GM12878 (cell line): ENCODE measurements at regions not wholly inside any gene's neighbourhood (a gene's known extent, or its start where the extent isn't known, plus 50 kb on each side); places are given as distances from the start of the nearest gene placed in this dataset.

Experiments
- ATAC-seq: fragments of 200-7000 bp; cut with Tn5 transposase; 3 replicates; pipeline ENCODE4 v1.9.1; 2020; ENCODE audit warnings: mild to moderate bottlenecking, moderate library complexity
- BruUV-seq: library from RNA; stranded (reverse); fragments of 400-500 nt; replicated peaks from 2 replicates; lab custom pipeline; 2021; lab: Mats Ljungman, UMichigan
- CTCF ChIA-PET: fragments of 300-600 bp; sonication (Branson Sonifier 250); formaldehyde crosslinking; extraction: SDS; loops from one replicate; lab custom pipeline; 2021; ENCODE audit warnings: inconsistent platforms; lab: Yijun Ruan, JAX
- POLR2A ChIA-PET: fragments of 350-600 bp; formaldehyde crosslinking; extraction: SDS; loops from one replicate; lab custom pipeline; 2021; ENCODE audit warnings: inconsistent platforms; lab: Charles Lee
- RAD21 ChIA-PET: fragments of 300-600 bp; sonication (Branson Sonifier 250); formaldehyde crosslinking; loops from one replicate; lab custom pipeline; 2023; ENCODE audit warnings: antibody characterized with exemption; ENCODE audit not compliant: unreplicated experiment; lab: Charles Lee
- SMC1A ChIA-PET: fragments of 300-600 bp; sonication (Branson Sonifier 250); formaldehyde crosslinking; loops from one replicate; lab custom pipeline; 2023; ENCODE audit not compliant: unreplicated experiment, uncharacterized antibody; lab: Charles Lee
- DNase-seq: peaks from one replicate; pipeline ENCODE4 v3.0.0-alpha.2; 2011; ENCODE audit warnings: low read depth, low spot score
- FAIRE-seq: peaks from 3 replicates; lab custom pipeline; 2011; peaks lifted over from hg19 to GRCh38; lab: Jason Lieb, UNC
- H2AFZ ChIP-seq: 2 replicates; pipeline ENCODE4 v1.6.0; 2011; ENCODE audit warnings: low read depth, low read length, control low read depth; ENCODE audit not compliant: control insufficient read depth
- H3K27ac ChIP-seq: 2 replicates; pipeline ENCODE4 v1.5.1; 2011; ENCODE audit warnings: control low read depth; ENCODE audit not compliant: control insufficient read depth, insufficient read depth
- H3K27me3 ChIP-seq, 2 experiments: replicated peaks in 1 of 2; 2 replicates each; pipeline versions ENCODE4 v1.6.0 to v1.6.1; 2011; ENCODE audit warnings: low read length in 1 of 2; ENCODE audit not compliant: control insufficient read depth in 2 of 2, insufficient read depth in 2 of 2
- H3K36me3 ChIP-seq, 2 experiments: 2 replicates each; pipeline ENCODE4 v1.5.1; 2011; ENCODE audit warnings: low read length in 1 of 2; ENCODE audit not compliant: control insufficient read depth in 2 of 2, insufficient read depth in 2 of 2
- H3K4me1 ChIP-seq: 2 replicates; pipeline ENCODE4 v1.6.1; 2011; ENCODE audit warnings: mild to moderate bottlenecking, low read length, moderate library complexity, mixed read lengths; ENCODE audit not compliant: control insufficient read depth, insufficient read depth
- H3K4me2 ChIP-seq: 2 replicates; pipeline ENCODE4 v1.6.0; 2011; ENCODE audit warnings: control low read depth; ENCODE audit not compliant: control insufficient read depth, insufficient read depth
- H3K4me3 ChIP-seq: fragments of 200-600 bp; sonication (generic); 2 replicates; pipeline ENCODE4 v1.5.1; 2016
- H3K79me2 ChIP-seq: 2 replicates; pipeline ENCODE4 v1.6.0; 2011; ENCODE audit warnings: low read length; ENCODE audit not compliant: control insufficient read depth, insufficient read depth
- H3K9ac ChIP-seq: 2 replicates; pipeline ENCODE4 v1.8.0; 2011; ENCODE audit warnings: low read length, control low read depth, mixed read lengths; ENCODE audit not compliant: control insufficient read depth, insufficient read depth
- H3K9me3 ChIP-seq: replicated peaks from 3 replicates; pipeline ENCODE4 v1.5.1; 2011; ENCODE audit warnings: mild to moderate bottlenecking, low read length; ENCODE audit not compliant: control insufficient read depth, insufficient read depth
- H4K20me1 ChIP-seq: 2 replicates; pipeline ENCODE4 v1.6.0; 2011; ENCODE audit not compliant: control insufficient read depth, insufficient read depth
- BMI1 ChIP-seq: fragments of 450-650 bp; IDR thresholded peaks from 2 replicates; pipeline ENCODE4 v1.6.1; 2016; ENCODE audit warnings: mild to moderate bottlenecking, moderate library complexity, borderline replicate concordance
- CBX5 ChIP-seq: sonication (generic); IDR thresholded peaks from 2 replicates; pipeline ENCODE4 v1.6.1; 2016; ENCODE audit warnings: low read depth, moderate library complexity, mild to moderate bottlenecking, inconsistent platforms
- CHD2 ChIP-seq: IDR thresholded peaks from 2 replicates; pipeline ENCODE4 v1.6.1; 2011; ENCODE audit warnings: low read depth, low read length, improper control_type of control experiment, borderline replicate concordance
- ETV6 ChIP-seq, 2 experiments: fragments of 450-650 bp in 1 of 2; IDR thresholded peaks in 1 of 2; conservative IDR thresholded peaks in 1 of 2; 2 replicates each; pipeline ENCODE4 v1.6.1; 2014; ENCODE audit warnings: antibody characterized with exemption in 1 of 2, borderline replicate concordance in 1 of 2, low read depth in 1 of 2, mild to moderate bottlenecking in 1 of 2, moderate library complexity in 1 of 2
- KLF5 ChIP-seq: fragments of 450-650 bp; IDR thresholded peaks from 2 replicates; pipeline ENCODE4 v1.6.1; 2014; ENCODE audit warnings: mild to moderate bottlenecking; ENCODE audit not compliant: partially characterized antibody
- MEF2B ChIP-seq: fragments of 450-650 bp; IDR thresholded peaks from 2 replicates; pipeline ENCODE4 v1.6.1; 2018; ENCODE audit warnings: mild to moderate bottlenecking, moderate library complexity; ENCODE audit not compliant: partially characterized antibody, poor library complexity, severe bottlenecking
- MYB ChIP-seq: fragments of 150-350 bp; IDR thresholded peaks from 2 replicates; pipeline ENCODE4 v1.6.1; 2014; ENCODE audit warnings: mild to moderate bottlenecking, low read depth, low read length, borderline replicate concordance
- POLR2A ChIP-seq: IDR thresholded peaks from 2 replicates; pipeline ENCODE4 v1.6.1; 2011; ENCODE audit warnings: low read depth, mild to moderate bottlenecking, low read length
- ZNF207 ChIP-seq: fragments of 450-650 bp; IDR thresholded peaks from 2 replicates; pipeline ENCODE4 v1.6.1; 2014; ENCODE audit warnings: antibody characterized with exemption, mild to moderate bottlenecking, borderline replicate concordance
- ZNF622 ChIP-seq: fragments of 450-650 bp; IDR thresholded peaks from 2 replicates; pipeline ENCODE4 v1.6.1; 2017; ENCODE audit warnings: mild to moderate bottlenecking, inconsistent platforms
- WGBS: methylation state at CpG from one replicate; pipeline ENCODE4 v1.1.6; 2016; ENCODE audit warnings: low lambda C conversion rate; ENCODE audit not compliant: insufficient replicate concordance, insufficient coverage; ENCODE audit errors: missing lambda C conversion rate; 5-methylcytosine and 5-hydroxymethylcytosine counted together
- in situ Hi-C: fragments of 300-500 bp; cut with MboI; formaldehyde crosslinking; loops from 9 replicates; pipeline ENCODE4 v1.14.3; 2018; ENCODE audit warnings: mixed read lengths
- intact Hi-C: fragments of 100-400 bp; cut with micrococcal nuclease; formaldehyde crosslinking; loops from one replicate; pipeline ENCODE4 v1.14.2; 2022; ENCODE audit not compliant: unreplicated experiment
- TF ChIP-seq, protein P1 (sequence below): fragments of 450-650 bp; IDR thresholded peaks from 2 replicates; pipeline ENCODE4 v1.6.1; 2018; ENCODE audit warnings: mild to moderate bottlenecking, low read depth, moderate library complexity; ENCODE audit not compliant: partially characterized antibody

GRCh38 chr9:99745085-99745484, 76.6 kb upstream of the NR4A3 start:
- no peaks in the 10 kb centered on the region for H3K79me2 ChIP-seq
- no peaks in the 10 kb centered on the region for H3K27me3 ChIP-seq
- H3K27ac ChIP-seq = no peak overlapping the region
- no peak overlapping the region for H3K4me2 ChIP-seq
- no peak overlapping the region for H3K4me3 ChIP-seq
- no peak for ATAC-seq
- H3K9me3 ChIP-seq = no peaks in the 10 kb centered on the region
- CTCF ChIA-PET = interaction anchor here (1.4 kb wide), 1 partner anchor 21 kb away, joined by 3 read pairs; no protein-coding TSS in a partner anchor
- in situ Hi-C loops (no loop called here), intact Hi-C loops (no loop called here)
- TF ChIP-seq ZNF622 (no peak), MEF2B (no peak), CHD2 (no peak), ZNF207 (no peak), KLF5 (no peak), MYB (no peak), ETV6 (conservative IDR thresholded peaks at IDR 0.05 in 1 of 2, IDR thresholded peaks at IDR 0.05 in 1 of 2; ENCODE audit: borderline replicate concordance in 1 of 2, low read depth in 1 of 2) (no peak), POLR2A (no peak), CBX5 (no peak), BMI1 (no peak)
- TF ChIP-seq, protein P1, sequence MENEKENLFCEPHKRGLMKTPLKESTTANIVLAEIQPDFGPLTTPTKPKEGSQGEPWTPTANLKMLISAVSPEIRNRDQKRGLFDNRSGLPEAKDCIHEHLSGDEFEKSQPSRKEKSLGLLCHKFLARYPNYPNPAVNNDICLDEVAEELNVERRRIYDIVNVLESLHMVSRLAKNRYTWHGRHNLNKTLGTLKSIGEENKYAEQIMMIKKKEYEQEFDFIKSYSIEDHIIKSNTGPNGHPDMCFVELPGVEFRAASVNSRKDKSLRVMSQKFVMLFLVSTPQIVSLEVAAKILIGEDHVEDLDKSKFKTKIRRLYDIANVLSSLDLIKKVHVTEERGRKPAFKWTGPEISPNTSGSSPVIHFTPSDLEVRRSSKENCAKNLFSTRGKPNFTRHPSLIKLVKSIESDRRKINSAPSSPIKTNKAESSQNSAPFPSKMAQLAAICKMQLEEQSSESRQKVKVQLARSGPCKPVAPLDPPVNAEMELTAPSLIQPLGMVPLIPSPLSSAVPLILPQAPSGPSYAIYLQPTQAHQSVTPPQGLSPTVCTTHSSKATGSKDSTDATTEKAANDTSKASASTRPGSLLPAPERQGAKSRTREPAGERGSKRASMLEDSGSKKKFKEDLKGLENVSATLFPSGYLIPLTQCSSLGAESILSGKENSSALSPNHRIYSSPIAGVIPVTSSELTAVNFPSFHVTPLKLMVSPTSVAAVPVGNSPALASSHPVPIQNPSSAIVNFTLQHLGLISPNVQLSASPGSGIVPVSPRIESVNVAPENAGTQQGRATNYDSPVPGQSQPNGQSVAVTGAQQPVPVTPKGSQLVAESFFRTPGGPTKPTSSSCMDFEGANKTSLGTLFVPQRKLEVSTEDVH = no peak
- H4K20me1 ChIP-seq = no peaks in the 10 kb centered on the region
- FAIRE-seq = no peak
- no peak for DNase-seq
- SMC1A ChIA-PET = interaction anchor here (0.7 kb wide), 1 partner anchor 691 kb away, joined by 4 read pairs; no protein-coding TSS in a partner anchor
- POLR2A ChIA-PET = no interaction called here
- no peak overlapping the region for H2AFZ ChIP-seq
- H3K36me3 ChIP-seq = no peaks in the 10 kb centered on the region
- no TSS peak for BruUV-seq
- H3K9ac ChIP-seq = no peak overlapping the region
- H3K4me1 ChIP-seq = no peaks in the 10 kb centered on the region
- RAD21 ChIA-PET = no interaction called here
- WGBS = 62% methylated on average over 4 of the region's 4 CpGs
